ENCODE measurements at regions not wholly inside any gene's neighbourhood (a gene's known extent, or its start where the extent isn't known, plus 50 kb on each side); places are given as distances from the start of the nearest gene placed in this dataset.

- DNase-seq (ENCODE audit: insufficient read length, low spot score), result no peak
- no peak for TF ChIP-seq CTCF (IDR thresholded peaks at IDR 0.05; ENCODE audit: insufficient read depth, missing control alignments)
- no peak for FAIRE-seq
These were observed 1250.9 kb downstream of the ROBO1 start for GRCh38 chr3:78516937-78517336.

- no peak for DNase-seq (ENCODE audit: insufficient read length, low spot score)
- no peak for FAIRE-seq
- TF ChIP-seq CTCF (IDR thresholded peaks at IDR 0.05; ENCODE audit: insufficient read depth, missing control alignments), result no peak
These were observed 1249.8 kb downstream of the ROBO1 start for GRCh38 chr3:78517965-78518364.

- FAIRE-seq (no peak), DNase-seq (ENCODE audit: insufficient read length, low spot score) (no peak)
- TF ChIP-seq CTCF (IDR thresholded peaks at IDR 0.05; ENCODE audit: insufficient read depth, missing control alignments), result no peak
These were observed 1248.5 kb downstream of the ROBO1 start for GRCh38 chr3:78519281-78519680.

GRCh38 chr3:78529601-78530000 is 1238.2 kb downstream of the ROBO1 start:
- no peak for DNase-seq (ENCODE audit: insufficient read length, low spot score)
- TF ChIP-seq CTCF (IDR thresholded peaks at IDR 0.05; ENCODE audit: insufficient read depth, missing control alignments), result no peak
- no peak for FAIRE-seq

GRCh38 chr3:78540485-78540884 is 1227.3 kb downstream of the ROBO1 start:
- FAIRE-seq (no peak), DNase-seq (ENCODE audit: insufficient read length, low spot score) (no peak)
- no peak for TF ChIP-seq CTCF (IDR thresholded peaks at IDR 0.05; ENCODE audit: insufficient read depth, missing control alignments)

- no peak for FAIRE-seq
- DNase-seq (ENCODE audit: insufficient read length, low spot score), result no peak
- TF ChIP-seq CTCF (IDR thresholded peaks at IDR 0.05; ENCODE audit: insufficient read depth, missing control alignments), result no peak
These were observed 1222.0 kb downstream of the ROBO1 start for GRCh38 chr3:78545827-78546226.

Data from D721Med (cell line).